ENCODE measurements at regions not wholly inside any gene's neighbourhood (a gene's known extent, or its start where the extent isn't known, plus 50 kb on each side); places are given as distances from the start of the nearest gene placed in this dataset.

- H3K9ac ChIP-seq (ENCODE audit: insufficient read length, low read depth) = no peak overlapping the region
- no peak for DNase-seq (ENCODE audit: low read depth, low spot score)
- no peaks in the 10 kb centered on the region for H3K4me1 ChIP-seq (ENCODE audit: insufficient read depth, insufficient read length)
- no peaks in the 10 kb centered on the region for H3K36me3 ChIP-seq (ENCODE audit: insufficient read depth, insufficient read length, low read length)
- no peak for TF ChIP-seq ZNF274 (IDR thresholded peaks at IDR 0.05; ENCODE audit: low read depth, low read length)
- TF ChIP-seq YY1 (IDR thresholded peaks at IDR 0.05; ENCODE audit: insufficient read depth, insufficient read length) = no peak
- no peak for TF ChIP-seq SUZ12 (IDR thresholded peaks at IDR 0.05; ENCODE audit: extremely low read depth, insufficient read depth, insufficient read length)
- H3K27me3 ChIP-seq (ENCODE audit: insufficient read depth, insufficient read length) = no peaks in the 10 kb centered on the region
- H3K4me3 ChIP-seq (ENCODE audit: insufficient read length, low read depth) = no peak overlapping the region
- H3K9me3 ChIP-seq (ENCODE audit: insufficient read depth, low read length) = no peaks in the 10 kb centered on the region
These were observed 729.0 kb upstream of the ANO3 start for GRCh38 chr11:25602959-25603358.

- Histone ChIP-seq H3K4me3 (ENCODE audit: insufficient read length, low read depth) (no peak overlapping the region), H3K9me3 (ENCODE audit: insufficient read depth, low read length) (peaks cover 4% of the 10 kb centered on the region; the same call in 1 of the 2 replicates), H3K36me3 (ENCODE audit: insufficient read depth, insufficient read length, low read length) (no peaks in the 10 kb centered on the region), H3K9ac (ENCODE audit: insufficient read length, low read depth) (no peak overlapping the region), H3K27me3 (ENCODE audit: insufficient read depth, insufficient read length) (no peaks in the 10 kb centered on the region), H3K4me1 (ENCODE audit: insufficient read depth, insufficient read length) (no peaks in the 10 kb centered on the region)
- no peak for DNase-seq (ENCODE audit: low read depth, low spot score)
- TF ChIP-seq YY1 (IDR thresholded peaks at IDR 0.05; ENCODE audit: insufficient read depth, insufficient read length) = no peak
These were observed 719.1 kb upstream of the ANO3 start for GRCh38 chr11:25612806-25613205.

DNA sequence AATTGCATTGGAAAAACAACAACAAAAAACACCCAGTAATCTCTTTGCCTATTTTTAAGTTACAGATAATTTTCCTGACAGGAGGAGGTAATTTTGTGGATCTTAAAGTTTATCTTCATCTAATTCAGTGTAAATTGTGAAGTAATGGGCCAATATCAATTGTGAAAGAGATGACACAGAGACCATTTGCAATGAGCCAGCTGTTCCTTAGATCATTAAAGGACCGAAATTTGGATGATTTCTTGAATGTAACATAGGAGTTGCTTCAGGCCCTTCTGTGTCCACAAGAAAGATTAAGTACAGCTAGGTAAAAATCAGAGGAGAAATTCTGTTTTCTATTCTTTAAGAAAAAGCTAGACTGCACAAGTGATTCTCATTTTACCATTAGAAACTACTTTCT, 718.5 kb upstream of the ANO3 start:
- H3K4me1 ChIP-seq (ENCODE audit: insufficient read depth, insufficient read length) = no peaks in the 10 kb centered on the region
- no peak for TF ChIP-seq YY1 (IDR thresholded peaks at IDR 0.05; ENCODE audit: insufficient read depth, insufficient read length)
- no peak for TF ChIP-seq SUZ12 (IDR thresholded peaks at IDR 0.05; ENCODE audit: extremely low read depth, insufficient read depth, insufficient read length)
- no peak for TF ChIP-seq ZNF274 (IDR thresholded peaks at IDR 0.05; ENCODE audit: low read depth, low read length)
- no peak for DNase-seq (ENCODE audit: low read depth, low spot score)
- H3K9me3 ChIP-seq (ENCODE audit: insufficient read depth, low read length) = peaks cover 4% of the 10 kb centered on the region; the same call in 1 of the 2 replicates
- no peaks in the 10 kb centered on the region for H3K27me3 ChIP-seq (ENCODE audit: insufficient read depth, insufficient read length)
- H3K36me3 ChIP-seq (ENCODE audit: insufficient read depth, insufficient read length, low read length) = no peaks in the 10 kb centered on the region
- H3K9ac ChIP-seq (ENCODE audit: insufficient read length, low read depth) = no peak overlapping the region
- H3K4me3 ChIP-seq (ENCODE audit: insufficient read length, low read depth) = no peak overlapping the region

DNA sequence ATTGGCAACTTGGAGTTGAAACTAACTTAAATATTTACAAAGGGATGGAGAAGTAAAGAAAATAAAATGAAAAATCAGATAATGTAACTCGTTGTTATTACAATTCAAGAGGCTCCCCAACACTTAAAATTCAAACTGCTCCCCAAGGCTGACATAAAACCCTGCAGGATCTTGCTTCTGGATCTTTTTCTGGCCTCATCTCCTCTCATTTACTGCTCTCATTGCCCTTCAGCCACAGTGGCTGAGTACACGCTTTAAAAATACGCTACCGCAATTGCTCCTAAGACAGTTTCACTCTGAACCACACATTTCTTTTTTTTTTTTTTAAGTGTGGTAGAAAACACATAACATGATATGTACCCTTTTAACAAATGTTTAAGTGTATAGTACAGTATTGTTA, 718.1 kb upstream of the ANO3 start:
- TF ChIP-seq SUZ12 (IDR thresholded peaks at IDR 0.05; ENCODE audit: extremely low read depth, insufficient read depth, insufficient read length) = no peak
- no peak for TF ChIP-seq YY1 (IDR thresholded peaks at IDR 0.05; ENCODE audit: insufficient read depth, insufficient read length)
- no peak for TF ChIP-seq ZNF274 (IDR thresholded peaks at IDR 0.05; ENCODE audit: low read depth, low read length)
- H3K4me3 ChIP-seq (ENCODE audit: insufficient read length, low read depth) = no peak overlapping the region
- no peaks in the 10 kb centered on the region for H3K4me1 ChIP-seq (ENCODE audit: insufficient read depth, insufficient read length)
- no peaks in the 10 kb centered on the region for H3K27me3 ChIP-seq (ENCODE audit: insufficient read depth, insufficient read length)
- no peaks in the 10 kb centered on the region for H3K36me3 ChIP-seq (ENCODE audit: insufficient read depth, insufficient read length, low read length)
- H3K9ac ChIP-seq (ENCODE audit: insufficient read length, low read depth) = no peak overlapping the region
- DNase-seq (ENCODE audit: low read depth, low spot score) = no peak
- H3K9me3 ChIP-seq (ENCODE audit: insufficient read depth, low read length) = peaks cover 4% of the 10 kb centered on the region; the same call in 1 of the 2 replicates

DNA sequence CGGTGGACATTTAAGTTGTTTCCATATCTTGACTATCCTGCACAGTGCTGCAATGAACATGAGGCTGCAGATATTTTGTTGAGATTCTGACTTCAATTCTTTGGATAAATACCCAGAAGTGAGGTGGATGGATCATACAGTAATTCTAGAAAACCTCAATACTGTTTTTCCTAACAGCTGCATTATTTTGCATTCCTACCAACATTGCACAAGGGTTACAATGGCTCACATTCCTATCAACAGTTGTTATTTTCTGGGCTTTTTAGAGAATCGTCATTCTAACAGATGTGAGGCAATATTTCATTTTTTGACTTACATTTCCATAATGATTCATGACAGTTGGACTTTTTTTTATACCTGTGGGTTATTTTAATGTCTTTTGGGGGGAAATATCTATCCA, 716.9 kb upstream of the ANO3 start:
- DNase-seq (ENCODE audit: low read depth, low spot score) = no peak
- Histone ChIP-seq H3K4me1 (ENCODE audit: insufficient read depth, insufficient read length) (no peaks in the 10 kb centered on the region), H3K9me3 (ENCODE audit: insufficient read depth, low read length) (peaks cover 4% of the 10 kb centered on the region; the same call in 1 of the 2 replicates), H3K36me3 (ENCODE audit: insufficient read depth, insufficient read length, low read length) (no peaks in the 10 kb centered on the region), H3K9ac (ENCODE audit: insufficient read length, low read depth) (no peak overlapping the region), H3K27me3 (ENCODE audit: insufficient read depth, insufficient read length) (no peaks in the 10 kb centered on the region), H3K4me3 (ENCODE audit: insufficient read length, low read depth) (no peak overlapping the region)
- no peak for TF ChIP-seq SUZ12 (IDR thresholded peaks at IDR 0.05; ENCODE audit: extremely low read depth, insufficient read depth, insufficient read length)
- TF ChIP-seq YY1 (IDR thresholded peaks at IDR 0.05; ENCODE audit: insufficient read depth, insufficient read length) = no peak
- TF ChIP-seq ZNF274 (IDR thresholded peaks at IDR 0.05; ENCODE audit: low read depth, low read length) = no peak

- H3K9me3 ChIP-seq (ENCODE audit: insufficient read depth, low read length) = peaks cover 4% of the 10 kb centered on the region; the same call in 1 of the 2 replicates
- no peaks in the 10 kb centered on the region for H3K36me3 ChIP-seq (ENCODE audit: insufficient read depth, insufficient read length, low read length)
- no peak overlapping the region for H3K4me3 ChIP-seq (ENCODE audit: insufficient read length, low read depth)
- DNase-seq (ENCODE audit: low read depth, low spot score) = no peak
- H3K4me1 ChIP-seq (ENCODE audit: insufficient read depth, insufficient read length) = no peaks in the 10 kb centered on the region
- no peaks in the 10 kb centered on the region for H3K27me3 ChIP-seq (ENCODE audit: insufficient read depth, insufficient read length)
- no peak for TF ChIP-seq YY1 (IDR thresholded peaks at IDR 0.05; ENCODE audit: insufficient read depth, insufficient read length)
- no peak for TF ChIP-seq SUZ12 (IDR thresholded peaks at IDR 0.05; ENCODE audit: extremely low read depth, insufficient read depth, insufficient read length)
- no peak for TF ChIP-seq ZNF274 (IDR thresholded peaks at IDR 0.05; ENCODE audit: low read depth, low read length)
- no peak overlapping the region for H3K9ac ChIP-seq (ENCODE audit: insufficient read length, low read depth)
These were observed 716.1 kb upstream of the ANO3 start for GRCh38 chr11:25615841-25616240.

- H3K9ac ChIP-seq (ENCODE audit: insufficient read length, low read depth) = no peak overlapping the region
- no peaks in the 10 kb centered on the region for H3K27me3 ChIP-seq (ENCODE audit: insufficient read depth, insufficient read length)
- H3K4me3 ChIP-seq (ENCODE audit: insufficient read length, low read depth) = no peak overlapping the region
- DNase-seq (ENCODE audit: low read depth, low spot score) = no peak
- H3K4me1 ChIP-seq (ENCODE audit: insufficient read depth, insufficient read length) = no peaks in the 10 kb centered on the region
- H3K9me3 ChIP-seq (ENCODE audit: insufficient read depth, low read length) = no peaks in the 10 kb centered on the region
- H3K36me3 ChIP-seq (ENCODE audit: insufficient read depth, insufficient read length, low read length) = no peaks in the 10 kb centered on the region
- no peak for TF ChIP-seq YY1 (IDR thresholded peaks at IDR 0.05; ENCODE audit: insufficient read depth, insufficient read length)
- no peak for TF ChIP-seq SUZ12 (IDR thresholded peaks at IDR 0.05; ENCODE audit: extremely low read depth, insufficient read depth, insufficient read length)
- no peak for TF ChIP-seq ZNF274 (IDR thresholded peaks at IDR 0.05; ENCODE audit: low read depth, low read length)
These were observed 706.8 kb upstream of the ANO3 start for GRCh38 chr11:25625094-25625493.

GRCh38 chr11:25628030-25628429, 703.9 kb upstream of the ANO3 start:
- no peak for DNase-seq (ENCODE audit: low read depth, low spot score)
- Histone ChIP-seq H3K9ac (ENCODE audit: insufficient read length, low read depth) (no peak overlapping the region), H3K4me1 (ENCODE audit: insufficient read depth, insufficient read length) (no peaks in the 10 kb centered on the region), H3K9me3 (ENCODE audit: insufficient read depth, low read length) (no peaks in the 10 kb centered on the region), H3K36me3 (ENCODE audit: insufficient read depth, insufficient read length, low read length) (no peaks in the 10 kb centered on the region), H3K27me3 (ENCODE audit: insufficient read depth, insufficient read length) (no peaks in the 10 kb centered on the region), H3K4me3 (ENCODE audit: insufficient read length, low read depth) (no peak overlapping the region)
- no peak for TF ChIP-seq SUZ12 (IDR thresholded peaks at IDR 0.05; ENCODE audit: extremely low read depth, insufficient read depth, insufficient read length)
- no peak for TF ChIP-seq YY1 (IDR thresholded peaks at IDR 0.05; ENCODE audit: insufficient read depth, insufficient read length)
- TF ChIP-seq ZNF274 (IDR thresholded peaks at IDR 0.05; ENCODE audit: low read depth, low read length) = no peak

Data from NT2/D1 (cell line).